ENCODE measurements at regions not wholly inside any gene's neighbourhood (a gene's known extent, or its start where the extent isn't known, plus 50 kb on each side); places are given as distances from the start of the nearest gene placed in this dataset.
"Not testable (repeated sequence)": the region's sequence is repeated elsewhere in the genome, so short reads cannot be mapped to it uniquely, and the experiment has no call there.

DNA sequence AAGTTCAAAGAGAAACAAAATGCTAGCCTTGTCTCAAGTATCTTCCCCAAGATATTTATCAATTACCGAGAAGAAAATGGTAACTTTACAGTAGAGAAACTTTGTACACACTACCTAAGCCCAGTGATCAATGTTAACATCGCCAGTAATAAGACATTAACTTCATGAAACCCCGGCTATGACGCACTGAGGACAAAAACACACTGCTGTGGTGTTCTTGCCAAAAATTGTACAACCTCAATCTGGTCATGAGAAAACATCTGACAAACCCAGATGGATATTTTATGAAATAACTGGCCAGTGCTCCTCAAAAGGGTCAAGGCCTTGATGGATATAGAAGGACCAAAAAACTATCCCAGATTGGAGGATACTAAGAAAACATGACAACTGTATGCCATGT is 85.5 kb upstream of the DTNBP1 start:
- Histone ChIP-seq H3K4me3 (no peak overlapping the region), H3K9me3 (no peaks in the 10 kb centered on the region), H3K4me1 (no peaks in the 10 kb centered on the region), H3K36me3 (no peaks in the 10 kb centered on the region), H3K27me3 (no peaks in the 10 kb centered on the region), H3K27ac (no peak overlapping the region)
- intact Hi-C loops (cut with DNase I; ENCODE audit: low total_unique reads), result no loop called here
- no peak for DNase-seq
- TF ChIP-seq POLR2A (IDR thresholded peaks at IDR 0.05), result no peak
- TF ChIP-seq, protein P1, sequence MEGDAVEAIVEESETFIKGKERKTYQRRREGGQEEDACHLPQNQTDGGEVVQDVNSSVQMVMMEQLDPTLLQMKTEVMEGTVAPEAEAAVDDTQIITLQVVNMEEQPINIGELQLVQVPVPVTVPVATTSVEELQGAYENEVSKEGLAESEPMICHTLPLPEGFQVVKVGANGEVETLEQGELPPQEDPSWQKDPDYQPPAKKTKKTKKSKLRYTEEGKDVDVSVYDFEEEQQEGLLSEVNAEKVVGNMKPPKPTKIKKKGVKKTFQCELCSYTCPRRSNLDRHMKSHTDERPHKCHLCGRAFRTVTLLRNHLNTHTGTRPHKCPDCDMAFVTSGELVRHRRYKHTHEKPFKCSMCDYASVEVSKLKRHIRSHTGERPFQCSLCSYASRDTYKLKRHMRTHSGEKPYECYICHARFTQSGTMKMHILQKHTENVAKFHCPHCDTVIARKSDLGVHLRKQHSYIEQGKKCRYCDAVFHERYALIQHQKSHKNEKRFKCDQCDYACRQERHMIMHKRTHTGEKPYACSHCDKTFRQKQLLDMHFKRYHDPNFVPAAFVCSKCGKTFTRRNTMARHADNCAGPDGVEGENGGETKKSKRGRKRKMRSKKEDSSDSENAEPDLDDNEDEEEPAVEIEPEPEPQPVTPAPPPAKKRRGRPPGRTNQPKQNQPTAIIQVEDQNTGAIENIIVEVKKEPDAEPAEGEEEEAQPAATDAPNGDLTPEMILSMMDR (IDR thresholded peaks at IDR 0.05), result no peak

DNA sequence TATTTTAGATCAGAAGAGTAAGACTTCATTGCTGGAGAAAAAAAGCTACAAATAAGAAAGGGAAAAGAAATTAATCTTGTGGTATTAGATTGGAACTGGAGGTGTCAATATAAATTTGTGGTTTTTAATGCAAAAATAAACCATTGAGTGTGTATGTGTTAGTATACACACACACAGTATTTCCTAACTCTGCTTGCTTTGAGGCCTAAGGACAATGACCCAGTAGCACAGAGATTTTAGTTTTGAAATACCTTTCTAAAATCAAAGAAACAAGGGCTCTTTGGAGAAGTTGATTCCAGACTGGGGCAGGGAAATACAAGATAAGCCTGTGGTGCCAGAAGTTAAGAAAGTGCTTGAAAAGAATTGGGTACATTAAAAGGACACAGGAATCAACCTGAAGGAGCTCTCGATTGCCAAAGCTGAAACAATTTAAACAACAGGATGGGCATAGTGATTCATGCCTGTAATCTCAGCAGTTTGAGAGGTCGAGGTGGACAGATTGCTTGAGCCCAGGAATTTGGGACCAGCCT is 84.6 kb upstream of the DTNBP1 start:
- Histone ChIP-seq H3K27ac (no peak overlapping the region), H3K4me1 (no peaks in the 10 kb centered on the region), H3K27me3 (no peaks in the 10 kb centered on the region), H3K4me3 (no peak overlapping the region), H3K36me3 (no peaks in the 10 kb centered on the region), H3K9me3 (no peaks in the 10 kb centered on the region)
- intact Hi-C loops (cut with DNase I; ENCODE audit: low total_unique reads), result no loop called here
- TF ChIP-seq, protein P1 (IDR thresholded peaks at IDR 0.05), result no peak
- TF ChIP-seq POLR2A (IDR thresholded peaks at IDR 0.05), result no peak
- DNase-seq, result no peak

DNA sequence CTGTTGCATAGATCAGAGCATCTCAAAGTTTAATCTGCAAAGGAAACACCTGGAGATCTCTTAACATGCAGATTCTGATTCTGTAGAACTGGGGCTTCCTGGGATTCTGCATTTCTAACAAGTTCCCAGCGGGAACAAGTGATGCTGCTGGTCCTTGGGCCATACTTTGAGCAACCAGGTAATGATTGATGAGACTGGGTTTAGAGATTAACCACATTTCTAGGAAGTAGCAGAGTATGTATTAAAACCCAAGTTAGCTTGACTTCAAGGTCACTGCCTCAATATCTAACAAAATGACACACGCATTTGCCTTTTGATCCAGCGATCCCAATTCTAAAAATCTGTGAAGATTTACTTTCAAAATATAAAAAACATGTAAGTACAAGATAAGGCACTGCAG is 83.0 kb upstream of the DTNBP1 start:
- no peaks in the 10 kb centered on the region for H3K27me3 ChIP-seq
- no peaks in the 10 kb centered on the region for H3K4me1 ChIP-seq
- no peak overlapping the region for H3K27ac ChIP-seq
- no peak for DNase-seq
- TF ChIP-seq, protein P1 (IDR thresholded peaks at IDR 0.05), result no peak
- TF ChIP-seq POLR2A (IDR thresholded peaks at IDR 0.05), result no peak
- H3K4me3 ChIP-seq, result no peak overlapping the region
- intact Hi-C loops (cut with DNase I; ENCODE audit: low total_unique reads), result no loop called here
- H3K9me3 ChIP-seq, result no peaks in the 10 kb centered on the region
- H3K36me3 ChIP-seq, result no peaks in the 10 kb centered on the region

DNA sequence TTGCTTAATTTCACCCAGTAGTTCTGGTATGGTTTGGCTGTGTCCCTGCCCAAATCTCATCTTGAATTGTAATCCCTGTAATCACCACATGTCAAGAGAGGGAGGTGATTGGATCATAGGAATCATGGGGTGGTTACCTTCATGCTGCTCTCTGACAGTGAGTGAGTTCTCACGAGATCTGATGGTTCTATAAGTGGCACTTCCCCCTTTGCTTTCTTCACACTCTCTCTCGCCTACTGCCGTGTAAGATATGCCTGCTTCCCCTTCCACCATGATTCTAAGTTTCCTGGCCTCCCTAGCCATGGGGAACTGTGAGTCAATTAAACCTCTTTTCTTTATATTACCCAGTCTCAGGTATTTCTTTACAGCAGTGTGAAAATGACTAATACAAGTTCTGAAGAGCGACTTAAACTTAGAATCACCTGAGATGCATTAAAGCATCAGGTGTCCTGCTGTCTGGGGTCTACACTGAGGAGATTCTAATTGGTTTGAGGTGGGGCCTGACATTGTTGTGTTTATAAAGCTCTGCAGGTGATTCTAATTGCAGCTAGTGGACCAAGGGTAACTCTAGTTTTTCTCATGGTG is 82.1 kb upstream of the DTNBP1 start:
- no peaks in the 10 kb centered on the region for H3K36me3 ChIP-seq

DNA sequence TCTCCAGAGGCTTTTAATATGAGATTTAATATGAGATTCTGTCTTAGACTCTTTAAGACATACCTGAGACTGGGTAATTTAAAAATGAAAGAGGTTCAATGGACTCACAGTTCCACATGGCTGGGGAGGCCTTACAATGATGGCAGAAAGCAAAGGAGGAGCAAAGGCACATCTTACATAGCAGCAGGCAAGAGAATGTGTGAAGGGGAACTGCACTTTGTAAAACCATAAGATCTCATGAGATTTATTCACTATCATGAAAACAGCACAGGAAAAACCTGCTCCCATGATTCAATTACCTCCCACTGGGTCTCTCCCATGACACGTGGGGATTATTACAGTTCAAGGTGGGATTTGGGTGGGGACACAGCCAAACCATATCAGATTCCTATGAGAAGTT is 79.2 kb upstream of the DTNBP1 start:
- H3K36me3 ChIP-seq; H3K27ac ChIP-seq; H3K9me3 ChIP-seq; H3K4me1 ChIP-seq; H3K4me3 ChIP-seq; H3K27me3 ChIP-seq; intact Hi-C loops (cut with DNase I; ENCODE audit: low total_unique reads); DNase-seq: not testable (repeated sequence)

More for the DNA sequence above, 82.1 kb upstream of the DTNBP1 start:
- Histone ChIP-seq H3K4me1 (no peaks in the 10 kb centered on the region), H3K27me3 (no peaks in the 10 kb centered on the region), H3K9me3 (no peaks in the 10 kb centered on the region), H3K4me3 (no peak overlapping the region), H3K27ac (no peak overlapping the region)
- TF ChIP-seq, protein P1 (IDR thresholded peaks at IDR 0.05), result no peak
- TF ChIP-seq POLR2A (IDR thresholded peaks at IDR 0.05), result no peak
- DNase-seq, result no peak
- intact Hi-C loops (cut with DNase I; ENCODE audit: low total_unique reads), result no loop called here

DNA sequence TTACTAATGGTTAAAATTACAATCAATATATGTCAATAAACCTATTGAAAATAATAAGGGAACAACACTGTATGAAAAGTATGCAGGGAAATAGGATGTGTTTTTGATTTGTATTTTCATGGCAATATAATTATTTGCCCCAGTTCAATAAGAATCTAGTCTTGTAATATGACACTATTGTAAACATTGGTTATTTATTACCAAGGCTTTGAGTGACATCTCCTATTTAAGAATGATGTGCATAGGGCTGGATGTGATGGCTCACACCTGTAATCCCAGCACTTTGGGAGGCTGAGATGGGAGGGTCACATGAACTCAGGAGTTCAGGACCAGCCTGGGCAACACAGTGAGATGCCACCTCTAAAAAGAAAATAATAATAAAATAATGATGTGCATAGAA is 78.6 kb upstream of the DTNBP1 start:
- no peaks in the 10 kb centered on the region for H3K27me3 ChIP-seq
- DNase-seq, result no peak
- TF ChIP-seq POLR2A (IDR thresholded peaks at IDR 0.05), result no peak
- TF ChIP-seq, protein P1 (IDR thresholded peaks at IDR 0.05), result no peak
- no peak overlapping the region for H3K4me3 ChIP-seq
- no peaks in the 10 kb centered on the region for H3K36me3 ChIP-seq
- no peaks in the 10 kb centered on the region for H3K4me1 ChIP-seq
- no peaks in the 10 kb centered on the region for H3K9me3 ChIP-seq
- H3K27ac ChIP-seq, result no peak overlapping the region
- intact Hi-C loops (cut with DNase I; ENCODE audit: low total_unique reads), result no loop called here

Data from uterus (tissue), 3 donors.